ENCODE measurements at regions not wholly inside any gene's neighbourhood (a gene's known extent, or its start where the extent isn't known, plus 50 kb on each side); places are given as distances from the start of the nearest gene placed in this dataset.

- Histone ChIP-seq H3K4me3 (ENCODE audit: low read length, poor library complexity, severe bottlenecking) (no peak overlapping the region), H3K27me3 (ENCODE audit: insufficient read depth, low read length, poor library complexity, severe bottlenecking) (no peaks in the 10 kb centered on the region), H3K9me2 (replicated peaks; ENCODE audit: low read depth, low read length) (no peaks in the 10 kb centered on the region), H3K9ac (ENCODE audit: low read depth, low read length, poor library complexity, severe bottlenecking) (no peak overlapping the region), H3K79me2 (ENCODE audit: insufficient read depth, low read length) (no peaks in the 10 kb centered on the region), H4K20me1 (ENCODE audit: insufficient read depth, low read length, poor library complexity, severe bottlenecking) (no peaks in the 10 kb centered on the region), H3K4me2 (ENCODE audit: low read depth, low read length, poor library complexity, severe bottlenecking) (no peak overlapping the region), H3K4me1 (ENCODE audit: insufficient read depth, low read length, poor library complexity, severe bottlenecking) (no peaks in the 10 kb centered on the region), H3F3A (ENCODE audit: low read depth) (no peaks in the 10 kb centered on the region), H3K9me3 (ENCODE audit: insufficient read depth, low read depth, low read length) (no peaks in the 10 kb centered on the region), H2AFZ (ENCODE audit: low read length) (no peak overlapping the region), H3K36me3 (ENCODE audit: insufficient read depth, low read length) (no peaks in the 10 kb centered on the region)
- TF ChIP-seq EZH2phosphoT487 (IDR thresholded peaks at IDR 0.05; ENCODE audit: borderline replicate concordance): no peak
These were observed 97.2 kb downstream of the SLC4A3 start for GRCh38 chr2:219724628-219725027.

- Histone ChIP-seq H3K27me3 (ENCODE audit: insufficient read depth, low read length, poor library complexity, severe bottlenecking) (no peaks in the 10 kb centered on the region), H3K36me3 (ENCODE audit: insufficient read depth, low read length) (no peaks in the 10 kb centered on the region), H3K9me3 (ENCODE audit: insufficient read depth, low read depth, low read length) (no peaks in the 10 kb centered on the region), H3K9me2 (replicated peaks; ENCODE audit: low read depth, low read length) (no peaks in the 10 kb centered on the region), H3K4me3 (ENCODE audit: low read length, poor library complexity, severe bottlenecking) (no peak overlapping the region), H3K9ac (ENCODE audit: low read depth, low read length, poor library complexity, severe bottlenecking) (no peak overlapping the region), H3K79me2 (ENCODE audit: insufficient read depth, low read length) (no peaks in the 10 kb centered on the region), H4K20me1 (ENCODE audit: insufficient read depth, low read length, poor library complexity, severe bottlenecking) (no peaks in the 10 kb centered on the region), H3F3A (ENCODE audit: low read depth) (no peaks in the 10 kb centered on the region), H2AFZ (ENCODE audit: low read length) (no peak overlapping the region), H3K4me1 (ENCODE audit: insufficient read depth, low read length, poor library complexity, severe bottlenecking) (no peaks in the 10 kb centered on the region), H3K4me2 (ENCODE audit: low read depth, low read length, poor library complexity, severe bottlenecking) (no peak overlapping the region)
- TF ChIP-seq CTCF (conservative IDR thresholded peaks at IDR 0.05; ENCODE audit: low read length) (no peak), EZH2phosphoT487 (IDR thresholded peaks at IDR 0.05; ENCODE audit: borderline replicate concordance) (no peak)
These were observed 99.5 kb downstream of the SLC4A3 start for GRCh38 chr2:219726916-219727315.

GRCh38 chr2:219727771-219728429, 100.5 kb downstream of the SLC4A3 start:
- H3K4me1 ChIP-seq (ENCODE audit: insufficient read depth, low read length, poor library complexity, severe bottlenecking): no peaks in the 10 kb centered on the region
- H3K4me2 ChIP-seq (ENCODE audit: low read depth, low read length, poor library complexity, severe bottlenecking): no peak overlapping the region
- no peak for TF ChIP-seq EZH2phosphoT487 (IDR thresholded peaks at IDR 0.05; ENCODE audit: borderline replicate concordance)
- no peak for TF ChIP-seq CTCF (conservative IDR thresholded peaks at IDR 0.05; ENCODE audit: low read length)
- no peaks in the 10 kb centered on the region for H3K9me3 ChIP-seq (ENCODE audit: insufficient read depth, low read depth, low read length)
- no peaks in the 10 kb centered on the region for H3K9me2 ChIP-seq (replicated peaks; ENCODE audit: low read depth, low read length)
- no peaks in the 10 kb centered on the region for H3K36me3 ChIP-seq (ENCODE audit: insufficient read depth, low read length)
- no peak overlapping the region for H2AFZ ChIP-seq (ENCODE audit: low read length)
- no peak overlapping the region for H3K9ac ChIP-seq (ENCODE audit: low read depth, low read length, poor library complexity, severe bottlenecking)
- no peaks in the 10 kb centered on the region for H3F3A ChIP-seq (ENCODE audit: low read depth)
- H3K4me3 ChIP-seq (ENCODE audit: low read length, poor library complexity, severe bottlenecking): no peak overlapping the region
- no peaks in the 10 kb centered on the region for H3K27me3 ChIP-seq (ENCODE audit: insufficient read depth, low read length, poor library complexity, severe bottlenecking)
- no peaks in the 10 kb centered on the region for H4K20me1 ChIP-seq (ENCODE audit: insufficient read depth, low read length, poor library complexity, severe bottlenecking)
- no peaks in the 10 kb centered on the region for H3K79me2 ChIP-seq (ENCODE audit: insufficient read depth, low read length)

GRCh38 chr2:219728991-219729487, 101.6 kb downstream of the SLC4A3 start:
- no peak overlapping the region for H2AFZ ChIP-seq (ENCODE audit: low read length)
- no peaks in the 10 kb centered on the region for H3K36me3 ChIP-seq (ENCODE audit: insufficient read depth, low read length)
- no peaks in the 10 kb centered on the region for H3K9me3 ChIP-seq (ENCODE audit: insufficient read depth, low read depth, low read length)
- no peak overlapping the region for H3K4me3 ChIP-seq (ENCODE audit: low read length, poor library complexity, severe bottlenecking)
- H3K27me3 ChIP-seq (ENCODE audit: insufficient read depth, low read length, poor library complexity, severe bottlenecking): no peaks in the 10 kb centered on the region
- H3K4me2 ChIP-seq (ENCODE audit: low read depth, low read length, poor library complexity, severe bottlenecking): no peak overlapping the region
- no peaks in the 10 kb centered on the region for H4K20me1 ChIP-seq (ENCODE audit: insufficient read depth, low read length, poor library complexity, severe bottlenecking)
- no peak overlapping the region for H3K9ac ChIP-seq (ENCODE audit: low read depth, low read length, poor library complexity, severe bottlenecking)
- H3F3A ChIP-seq (ENCODE audit: low read depth): no peaks in the 10 kb centered on the region
- no peaks in the 10 kb centered on the region for H3K79me2 ChIP-seq (ENCODE audit: insufficient read depth, low read length)
- no peaks in the 10 kb centered on the region for H3K9me2 ChIP-seq (replicated peaks; ENCODE audit: low read depth, low read length)
- TF ChIP-seq EZH2phosphoT487 (IDR thresholded peaks at IDR 0.05; ENCODE audit: borderline replicate concordance) (no peak), CTCF (conservative IDR thresholded peaks at IDR 0.05; ENCODE audit: low read length) (no peak)
- no peaks in the 10 kb centered on the region for H3K4me1 ChIP-seq (ENCODE audit: insufficient read depth, low read length, poor library complexity, severe bottlenecking)

Data from Loucy (cell line).